ENCODE measurements at regions not wholly inside any gene's neighbourhood (a gene's known extent, or its start where the extent isn't known, plus 50 kb on each side); places are given as distances from the start of the nearest gene placed in this dataset.

DNA sequence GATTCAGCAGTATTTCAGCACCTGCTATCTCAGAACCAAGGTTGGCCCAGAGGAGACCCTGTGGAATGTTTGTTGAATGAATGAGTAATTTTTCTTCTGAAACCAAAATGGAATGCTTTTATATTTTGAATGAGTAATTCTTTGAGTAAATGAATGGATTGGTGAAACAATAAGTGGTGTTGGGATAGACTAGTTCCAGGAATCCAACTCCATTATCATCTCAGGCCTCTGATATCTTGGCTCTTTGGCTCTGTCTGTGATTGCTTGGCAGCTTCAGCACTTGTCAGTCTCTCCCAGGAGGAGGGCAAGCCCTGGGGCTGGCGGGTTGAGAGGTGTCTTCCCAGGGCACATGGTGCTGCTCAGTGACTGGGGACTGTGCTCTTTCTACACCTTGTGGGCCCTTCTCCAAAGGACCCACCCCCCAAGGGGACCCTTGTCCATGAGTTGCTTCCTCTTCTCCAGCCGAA lies 284.4 kb upstream of the FOXF1 start:
- H3K27ac Mint-ChIP-seq = no peak overlapping the region
- Histone ChIP-seq H3K4me2 (replicated peaks; ENCODE audit: extremely low read depth, low read length, poor library complexity, severe bottlenecking) (no peak overlapping the region), H3K4me3 (replicated peaks in 1 of 3; ENCODE audit: low read depth in 2 of 3, low read length in 3 of 3) (no peak overlapping the region), H3K27me3 (ENCODE audit: control insufficient read depth in 2 of 2, insufficient read depth in 2 of 2, low read length in 2 of 2) (peaks cover 0 to 2% of the 10 kb centered on the region in 2 donors), H2AFZ (ENCODE audit: insufficient read depth, low read depth, low read length, poor library complexity, severe bottlenecking) (no peak overlapping the region), H3K4me1 (ENCODE audit: control insufficient read depth in 1 of 2, insufficient read depth in 2 of 2, low read length in 2 of 2) (no peaks in the 10 kb centered on the region), H3K27ac (ENCODE audit: low read depth in 1 of 2, low read length in 2 of 2) (no peak overlapping the region), H3K9me3 (replicated peaks in 1 of 2; ENCODE audit: control insufficient read depth in 1 of 2, insufficient read depth in 1 of 2, low read length in 2 of 2) (no peaks in the 10 kb centered on the region), H3K9ac (ENCODE audit: insufficient read depth, low read length, poor library complexity, severe bottlenecking) (no peak overlapping the region), H4K20me1 (ENCODE audit: insufficient read depth, low read length) (no peaks in the 10 kb centered on the region), H3K36me3 (replicated peaks in 1 of 2; ENCODE audit: control insufficient read depth in 1 of 2, insufficient read depth in 2 of 2, low read length in 2 of 2) (no peaks in the 10 kb centered on the region), H3K79me2 (ENCODE audit: insufficient read depth, low read length) (no peaks in the 10 kb centered on the region)
- DNase-seq = no peak
- H3K4me1 Mint-ChIP-seq = no peaks in the 10 kb centered on the region
- no peaks in the 10 kb centered on the region for H3K36me3 Mint-ChIP-seq
- WGBS (ENCODE audit: insufficient coverage) = no CpG with 5 or more reads among the region's 2 CpGs
- H3K4me3 Mint-ChIP-seq = no peak overlapping the region
- peaks cover 0 to 2% (median 0%) of the 10 kb centered on the region in 7 donors for H3K9me3 Mint-ChIP-seq
- TF ChIP-seq, protein P1, sequence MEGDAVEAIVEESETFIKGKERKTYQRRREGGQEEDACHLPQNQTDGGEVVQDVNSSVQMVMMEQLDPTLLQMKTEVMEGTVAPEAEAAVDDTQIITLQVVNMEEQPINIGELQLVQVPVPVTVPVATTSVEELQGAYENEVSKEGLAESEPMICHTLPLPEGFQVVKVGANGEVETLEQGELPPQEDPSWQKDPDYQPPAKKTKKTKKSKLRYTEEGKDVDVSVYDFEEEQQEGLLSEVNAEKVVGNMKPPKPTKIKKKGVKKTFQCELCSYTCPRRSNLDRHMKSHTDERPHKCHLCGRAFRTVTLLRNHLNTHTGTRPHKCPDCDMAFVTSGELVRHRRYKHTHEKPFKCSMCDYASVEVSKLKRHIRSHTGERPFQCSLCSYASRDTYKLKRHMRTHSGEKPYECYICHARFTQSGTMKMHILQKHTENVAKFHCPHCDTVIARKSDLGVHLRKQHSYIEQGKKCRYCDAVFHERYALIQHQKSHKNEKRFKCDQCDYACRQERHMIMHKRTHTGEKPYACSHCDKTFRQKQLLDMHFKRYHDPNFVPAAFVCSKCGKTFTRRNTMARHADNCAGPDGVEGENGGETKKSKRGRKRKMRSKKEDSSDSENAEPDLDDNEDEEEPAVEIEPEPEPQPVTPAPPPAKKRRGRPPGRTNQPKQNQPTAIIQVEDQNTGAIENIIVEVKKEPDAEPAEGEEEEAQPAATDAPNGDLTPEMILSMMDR (IDR thresholded peaks at IDR 0.05) = no peak
- intact Hi-C loops (cut with micrococcal nuclease) = no loop called here
- H3K27me3 Mint-ChIP-seq (ENCODE audit: low read depth in 3 of 3) = peaks cover 11 to 25% (median 16%) of the 10 kb centered on the region in 3 donors

DNA sequence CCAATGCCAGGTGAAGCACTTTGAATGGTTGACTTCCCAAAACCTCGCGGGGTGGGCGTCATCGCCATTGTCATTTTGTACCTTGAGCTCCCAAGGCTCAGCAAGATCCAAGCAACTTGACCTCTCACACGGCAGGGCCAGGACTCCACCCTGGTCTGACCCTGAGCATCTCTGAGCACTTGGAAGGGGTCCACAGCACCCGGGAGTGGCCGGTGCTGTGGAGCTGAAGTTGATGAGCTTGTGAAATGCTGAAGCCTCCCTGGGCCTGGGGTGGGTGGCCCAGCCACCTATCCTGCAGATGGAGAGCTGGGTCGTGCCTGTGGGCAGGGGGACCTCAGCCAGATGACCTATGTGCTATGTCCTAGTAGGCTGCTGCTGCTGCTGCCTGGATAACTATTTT lies 283.3 kb upstream of the FOXF1 start:
- H3K79me2 ChIP-seq (ENCODE audit: insufficient read depth, low read length) = no peaks in the 10 kb centered on the region
- intact Hi-C loops (cut with micrococcal nuclease) = no loop called here
- H3K4me1 ChIP-seq (ENCODE audit: control insufficient read depth in 1 of 2, insufficient read depth in 2 of 2, low read length in 2 of 2) = no peaks in the 10 kb centered on the region
- no peaks in the 10 kb centered on the region for H3K36me3 ChIP-seq (replicated peaks in 1 of 2; ENCODE audit: control insufficient read depth in 1 of 2, insufficient read depth in 2 of 2, low read length in 2 of 2)
- no peak overlapping the region for H2AFZ ChIP-seq (ENCODE audit: insufficient read depth, low read depth, low read length, poor library complexity, severe bottlenecking)
- H3K4me2 ChIP-seq (replicated peaks; ENCODE audit: extremely low read depth, low read length, poor library complexity, severe bottlenecking) = no peak overlapping the region
- Mint-ChIP-seq H3K4me3 (no peak overlapping the region), H3K27ac (no peak overlapping the region), H3K4me1 (no peaks in the 10 kb centered on the region), H3K36me3 (no peaks in the 10 kb centered on the region), H3K27me3 (ENCODE audit: low read depth in 3 of 3) (peaks cover 12 to 23% (median 19%) of the 10 kb centered on the region in 3 donors), H3K9me3 (peaks cover 0 to 7% (median 2%) of the 10 kb centered on the region in 7 donors)
- H3K27me3 ChIP-seq (ENCODE audit: control insufficient read depth in 2 of 2, insufficient read depth in 2 of 2, low read length in 2 of 2) = peaks cover 0 to 2% of the 10 kb centered on the region in 2 donors
- no peak overlapping the region for H3K9ac ChIP-seq (ENCODE audit: insufficient read depth, low read length, poor library complexity, severe bottlenecking)
- H4K20me1 ChIP-seq (ENCODE audit: insufficient read depth, low read length) = no peaks in the 10 kb centered on the region
- H3K27ac ChIP-seq (ENCODE audit: low read depth in 1 of 2, low read length in 2 of 2) = no peak overlapping the region
- TF ChIP-seq, protein P1 (IDR thresholded peaks at IDR 0.05) = no peak
- WGBS (ENCODE audit: insufficient coverage) = 94% methylated on average over 8 of the region's 8 CpGs
- DNase-seq = no peak
- no peaks in the 10 kb centered on the region for H3K9me3 ChIP-seq (replicated peaks in 1 of 2; ENCODE audit: control insufficient read depth in 1 of 2, insufficient read depth in 1 of 2, low read length in 2 of 2)
- no peak overlapping the region for H3K4me3 ChIP-seq (replicated peaks in 1 of 3; ENCODE audit: low read depth in 2 of 3, low read length in 3 of 3)
